ENCODE measurements at regions not wholly inside any gene's neighbourhood (a gene's known extent, or its start where the extent isn't known, plus 50 kb on each side); places are given as distances from the start of the nearest gene placed in this dataset.

GRCh38 chr6:85127168-85127498, 322.8 kb upstream of the NT5E start:
- no peaks in the 10 kb centered on the region for H3K4me1 ChIP-seq (ENCODE audit: control insufficient read depth in 5 of 5, insufficient read depth in 5 of 5, low read length in 5 of 5)
- TF ChIP-seq, protein P1, sequence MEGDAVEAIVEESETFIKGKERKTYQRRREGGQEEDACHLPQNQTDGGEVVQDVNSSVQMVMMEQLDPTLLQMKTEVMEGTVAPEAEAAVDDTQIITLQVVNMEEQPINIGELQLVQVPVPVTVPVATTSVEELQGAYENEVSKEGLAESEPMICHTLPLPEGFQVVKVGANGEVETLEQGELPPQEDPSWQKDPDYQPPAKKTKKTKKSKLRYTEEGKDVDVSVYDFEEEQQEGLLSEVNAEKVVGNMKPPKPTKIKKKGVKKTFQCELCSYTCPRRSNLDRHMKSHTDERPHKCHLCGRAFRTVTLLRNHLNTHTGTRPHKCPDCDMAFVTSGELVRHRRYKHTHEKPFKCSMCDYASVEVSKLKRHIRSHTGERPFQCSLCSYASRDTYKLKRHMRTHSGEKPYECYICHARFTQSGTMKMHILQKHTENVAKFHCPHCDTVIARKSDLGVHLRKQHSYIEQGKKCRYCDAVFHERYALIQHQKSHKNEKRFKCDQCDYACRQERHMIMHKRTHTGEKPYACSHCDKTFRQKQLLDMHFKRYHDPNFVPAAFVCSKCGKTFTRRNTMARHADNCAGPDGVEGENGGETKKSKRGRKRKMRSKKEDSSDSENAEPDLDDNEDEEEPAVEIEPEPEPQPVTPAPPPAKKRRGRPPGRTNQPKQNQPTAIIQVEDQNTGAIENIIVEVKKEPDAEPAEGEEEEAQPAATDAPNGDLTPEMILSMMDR (IDR thresholded peaks at IDR 0.05; ENCODE audit: control extremely low read depth, extremely low read depth), result no peak
- no peaks in the 10 kb centered on the region for H3K36me3 ChIP-seq (ENCODE audit: control insufficient read depth in 4 of 4, insufficient read depth in 4 of 4, low read length in 4 of 4)
- 62 to 66% methylated on average over 4 of the region's 4 CpGs for WGBS, 2 donors
- no peak overlapping the region for H3K27ac ChIP-seq (ENCODE audit: low read depth in 1 of 2, low read length in 1 of 2)
- peaks cover 0 to 3% (median 0%) of the 10 kb centered on the region in 4 donors for H3K9me3 ChIP-seq (ENCODE audit: control insufficient read depth in 4 of 4, insufficient read depth in 3 of 4, low read length in 3 of 4)
- ATAC-seq (ENCODE audit: insufficient read depth, low FRiP score) (no peak), DNase-seq (no peak)
- no peak overlapping the region for H3K9ac ChIP-seq (ENCODE audit: insufficient read depth in 1 of 2, low read length in 2 of 2)
- H3K27me3 ChIP-seq (ENCODE audit: control insufficient read depth in 3 of 3, insufficient read depth in 3 of 3, low read length in 2 of 3), result no peaks in the 10 kb centered on the region
- no peak overlapping the region for H3K4me3 ChIP-seq

DNA sequence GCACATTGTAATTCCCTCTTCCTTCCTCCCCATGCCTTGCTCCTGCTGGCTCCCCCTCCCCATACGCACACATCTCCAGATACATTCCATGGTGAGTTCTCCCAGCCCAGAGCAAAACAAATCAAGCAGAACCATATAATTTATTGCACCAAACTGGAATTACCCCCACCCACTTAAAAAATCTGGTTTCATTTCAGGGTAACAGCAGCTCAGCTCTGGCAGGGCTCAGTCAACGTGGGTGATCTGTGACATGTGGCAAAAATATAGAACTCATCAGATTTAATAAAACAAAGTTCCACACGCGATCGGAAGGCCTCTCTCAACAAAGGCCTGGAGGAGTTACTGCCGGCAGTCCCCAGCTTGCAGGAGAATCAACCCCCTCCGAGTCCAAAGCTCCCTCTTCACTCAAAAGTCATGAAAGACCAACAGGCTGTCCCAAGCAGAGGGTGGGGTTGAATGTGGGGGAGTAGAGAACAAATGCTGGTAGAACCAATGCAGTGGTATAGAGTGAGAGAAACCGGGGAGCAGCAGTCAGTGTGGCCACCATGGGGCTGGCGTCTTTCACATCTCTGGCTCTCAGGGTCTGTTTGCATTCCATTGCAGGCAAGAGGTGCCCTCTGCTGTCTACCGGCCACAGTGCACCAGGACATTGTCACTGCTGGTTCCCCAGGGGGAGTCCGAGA, 323.3 kb upstream of the NT5E start:
- Histone ChIP-seq H3K4me1 (ENCODE audit: control insufficient read depth in 5 of 5, insufficient read depth in 5 of 5, low read length in 5 of 5) (no peaks in the 10 kb centered on the region), H3K9ac (ENCODE audit: insufficient read depth in 1 of 2, low read length in 2 of 2) (no peak overlapping the region), H3K9me3 (ENCODE audit: control insufficient read depth in 4 of 4, insufficient read depth in 3 of 4, low read length in 3 of 4) (peaks cover 0 to 3% (median 0%) of the 10 kb centered on the region in 4 donors), H3K36me3 (ENCODE audit: control insufficient read depth in 4 of 4, insufficient read depth in 4 of 4, low read length in 4 of 4) (no peaks in the 10 kb centered on the region), H3K4me3 (no peak overlapping the region), H3K27me3 (ENCODE audit: control insufficient read depth in 3 of 3, insufficient read depth in 3 of 3, low read length in 2 of 3) (no peaks in the 10 kb centered on the region), H3K27ac (ENCODE audit: low read depth in 1 of 2, low read length in 1 of 2) (no peak overlapping the region)
- WGBS, 2 donors, result 37% methylated on average over 11 of the region's 11 CpGs
- peak; percentile 67 to 74 (median 70) for DNase-seq
- no peak for ATAC-seq (ENCODE audit: insufficient read depth, low FRiP score)
- TF ChIP-seq, protein P1 (IDR thresholded peaks at IDR 0.05; ENCODE audit: control extremely low read depth, extremely low read depth), result no peak

DNA sequence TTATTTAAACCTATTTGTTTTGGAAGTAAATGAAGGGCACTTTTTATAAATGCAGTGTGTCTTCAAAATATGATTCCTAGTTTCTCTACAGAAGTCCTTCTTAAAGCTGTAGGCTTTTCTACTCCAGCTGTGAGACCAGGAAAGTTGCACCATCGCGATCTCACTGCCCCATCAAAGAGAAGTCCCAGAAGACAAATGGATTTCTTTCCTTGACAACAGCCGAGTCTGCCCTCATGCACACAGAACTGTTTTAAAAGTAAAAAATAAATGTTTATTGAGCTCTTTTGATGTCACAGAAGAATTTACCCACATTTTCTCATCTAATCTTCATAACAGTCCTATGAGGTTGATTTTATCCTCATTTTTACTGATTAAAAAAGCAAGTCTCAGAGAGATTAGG, 324.4 kb upstream of the NT5E start:
- ATAC-seq (ENCODE audit: insufficient read depth, low FRiP score), result no peak
- WGBS, 2 donors, result 56 to 61% methylated on average over 3 of the region's 3 CpGs
- Histone ChIP-seq H3K27me3 (ENCODE audit: control insufficient read depth in 3 of 3, insufficient read depth in 3 of 3, low read length in 2 of 3) (no peaks in the 10 kb centered on the region), H3K36me3 (ENCODE audit: control insufficient read depth in 4 of 4, insufficient read depth in 4 of 4, low read length in 4 of 4) (no peaks in the 10 kb centered on the region), H3K27ac (ENCODE audit: low read depth in 1 of 2, low read length in 1 of 2) (no peak overlapping the region), H3K4me3 (no peak overlapping the region), H3K9ac (ENCODE audit: insufficient read depth in 1 of 2, low read length in 2 of 2) (no peak overlapping the region), H3K4me1 (ENCODE audit: control insufficient read depth in 5 of 5, insufficient read depth in 5 of 5, low read length in 5 of 5) (no peaks in the 10 kb centered on the region), H3K9me3 (ENCODE audit: control insufficient read depth in 4 of 4, insufficient read depth in 3 of 4, low read length in 3 of 4) (peaks cover 0 to 3% (median 0%) of the 10 kb centered on the region in 4 donors)
- DNase-seq, result no peak
- TF ChIP-seq, protein P1 (IDR thresholded peaks at IDR 0.05; ENCODE audit: control extremely low read depth, extremely low read depth), result no peak

Measured in lung (tissue), 11 donors.